ENCODE measurements at regions not wholly inside any gene's neighbourhood (a gene's known extent, or its start where the extent isn't known, plus 50 kb on each side); places are given as distances from the start of the nearest gene placed in this dataset.

DNA sequence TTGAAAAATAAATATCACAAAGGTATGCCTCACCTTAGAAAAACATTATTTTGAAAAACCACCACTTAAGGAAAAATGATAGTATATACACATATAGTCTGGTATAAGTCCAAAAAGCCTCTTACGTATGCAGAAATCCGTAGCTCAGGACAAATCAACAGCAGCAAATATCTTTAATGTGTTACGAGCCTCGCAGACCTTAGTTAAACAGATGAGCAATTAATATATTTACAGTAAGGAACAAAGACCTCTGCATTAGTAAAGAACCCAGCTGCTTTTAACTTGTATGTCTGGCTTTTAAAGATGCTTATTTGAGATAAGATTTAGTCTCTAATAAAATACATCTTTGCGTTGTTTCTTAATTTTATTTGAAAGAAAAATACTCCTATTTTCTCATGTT lies 79.9 kb upstream of the CHRM3 start:
- no peak overlapping the region for H3K4me3 ChIP-seq (ENCODE audit: low read depth, low read length)
- TF ChIP-seq, protein P1, sequence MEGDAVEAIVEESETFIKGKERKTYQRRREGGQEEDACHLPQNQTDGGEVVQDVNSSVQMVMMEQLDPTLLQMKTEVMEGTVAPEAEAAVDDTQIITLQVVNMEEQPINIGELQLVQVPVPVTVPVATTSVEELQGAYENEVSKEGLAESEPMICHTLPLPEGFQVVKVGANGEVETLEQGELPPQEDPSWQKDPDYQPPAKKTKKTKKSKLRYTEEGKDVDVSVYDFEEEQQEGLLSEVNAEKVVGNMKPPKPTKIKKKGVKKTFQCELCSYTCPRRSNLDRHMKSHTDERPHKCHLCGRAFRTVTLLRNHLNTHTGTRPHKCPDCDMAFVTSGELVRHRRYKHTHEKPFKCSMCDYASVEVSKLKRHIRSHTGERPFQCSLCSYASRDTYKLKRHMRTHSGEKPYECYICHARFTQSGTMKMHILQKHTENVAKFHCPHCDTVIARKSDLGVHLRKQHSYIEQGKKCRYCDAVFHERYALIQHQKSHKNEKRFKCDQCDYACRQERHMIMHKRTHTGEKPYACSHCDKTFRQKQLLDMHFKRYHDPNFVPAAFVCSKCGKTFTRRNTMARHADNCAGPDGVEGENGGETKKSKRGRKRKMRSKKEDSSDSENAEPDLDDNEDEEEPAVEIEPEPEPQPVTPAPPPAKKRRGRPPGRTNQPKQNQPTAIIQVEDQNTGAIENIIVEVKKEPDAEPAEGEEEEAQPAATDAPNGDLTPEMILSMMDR (IDR thresholded peaks at IDR 0.05; ENCODE audit: control insufficient read depth, extremely low read depth, insufficient read depth): no peak
- peak; percentile 79 for DNase-seq (ENCODE audit: low read depth)

DNA sequence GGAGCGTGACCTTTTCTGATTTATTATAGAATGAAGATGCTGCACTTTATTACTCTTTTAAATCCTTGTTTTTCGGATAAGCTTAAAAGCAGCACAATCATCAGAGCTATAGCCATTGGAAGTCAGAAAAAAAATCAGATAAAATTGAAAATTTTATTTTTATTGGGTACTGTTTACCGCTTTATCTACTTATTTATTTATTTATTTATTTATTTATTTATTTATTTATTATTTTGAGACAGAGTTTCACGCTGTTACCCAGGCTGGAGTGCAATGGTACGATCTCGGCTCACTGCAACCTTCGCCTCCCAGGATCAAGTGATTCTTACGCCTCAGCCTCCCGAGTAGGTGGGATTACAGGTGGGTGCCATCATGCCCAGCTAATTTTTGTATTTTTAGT lies 83.1 kb upstream of the CHRM3 start:
- TF ChIP-seq, protein P1 (IDR thresholded peaks at IDR 0.05; ENCODE audit: control insufficient read depth, extremely low read depth, insufficient read depth): no peak
- H3K4me3 ChIP-seq (ENCODE audit: low read depth, low read length): no peak overlapping the region
- DNase-seq (ENCODE audit: low read depth): no peak

DNA sequence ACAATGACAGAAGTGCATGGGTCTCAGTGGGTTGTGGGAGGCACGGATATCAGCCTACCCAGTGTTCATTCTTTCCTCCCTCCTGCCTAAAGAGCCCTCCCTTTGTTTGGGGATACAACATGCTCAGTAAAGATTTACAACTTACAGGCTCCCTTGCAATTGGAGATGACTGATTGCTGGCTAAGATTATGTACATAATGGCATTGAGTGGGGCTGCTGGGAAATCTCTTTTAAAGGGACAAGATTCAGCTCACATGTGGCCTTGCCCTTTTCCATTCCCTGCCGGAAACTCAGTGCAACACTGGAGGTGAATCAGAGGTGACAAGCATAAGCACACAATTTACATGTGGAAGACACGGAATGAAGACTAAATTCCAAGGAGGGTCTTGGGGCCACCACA lies 83.7 kb upstream of the CHRM3 start:
- no peak for DNase-seq (ENCODE audit: low read depth)
- no peak overlapping the region for H3K4me3 ChIP-seq (ENCODE audit: low read depth, low read length)
- TF ChIP-seq, protein P1 (IDR thresholded peaks at IDR 0.05; ENCODE audit: control insufficient read depth, extremely low read depth, insufficient read depth): no peak

DNA sequence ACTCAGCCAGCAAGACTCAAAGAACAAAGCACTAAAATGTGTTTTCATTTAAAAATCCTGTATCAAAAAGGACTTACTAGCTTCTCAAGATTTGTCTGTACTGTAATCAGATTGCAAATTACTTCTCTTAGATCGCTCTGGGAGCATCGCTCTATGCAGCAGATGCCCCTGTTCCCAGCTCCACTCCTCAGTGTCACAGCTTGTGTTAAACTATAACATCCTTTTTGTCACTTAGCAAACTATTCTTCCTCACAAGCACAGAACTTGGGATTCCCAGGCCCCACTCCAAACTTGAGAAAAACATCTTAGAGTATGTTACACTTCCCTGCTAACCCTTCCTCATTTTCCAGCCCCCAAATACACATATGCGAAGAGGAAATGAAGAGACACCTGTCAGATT lies 85.1 kb upstream of the CHRM3 start:
- TF ChIP-seq, protein P1 (IDR thresholded peaks at IDR 0.05; ENCODE audit: control insufficient read depth, extremely low read depth, insufficient read depth): no peak
- no peak overlapping the region for H3K4me3 ChIP-seq (ENCODE audit: low read depth, low read length)

DNA sequence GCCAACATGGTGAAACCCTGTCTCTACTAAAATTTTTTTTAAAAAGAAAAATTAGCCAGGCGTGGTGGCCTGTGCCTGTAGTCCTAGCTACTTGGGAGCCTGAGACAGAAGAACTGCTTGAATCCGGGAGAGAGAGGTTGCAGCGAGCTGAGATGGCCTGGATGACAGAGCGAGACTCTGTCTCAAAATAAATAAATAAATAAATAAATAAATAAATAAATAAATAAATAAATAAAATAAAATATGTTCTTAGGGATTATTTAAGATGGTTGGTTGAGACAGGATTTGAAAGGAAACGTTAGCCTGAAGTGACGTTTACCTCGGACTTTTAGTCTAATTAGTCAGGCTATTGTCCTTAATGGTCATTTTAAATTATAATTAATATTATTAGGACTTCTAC lies 88.5 kb upstream of the CHRM3 start:
- no peak for DNase-seq (ENCODE audit: low read depth)
- TF ChIP-seq, protein P1 (IDR thresholded peaks at IDR 0.05; ENCODE audit: control insufficient read depth, extremely low read depth, insufficient read depth): no peak
- H3K4me3 ChIP-seq (ENCODE audit: low read depth, low read length): no peak overlapping the region

More for the DNA sequence above, 85.1 kb upstream of the CHRM3 start:
- DNase-seq (ENCODE audit: low read depth): no peak

DNA sequence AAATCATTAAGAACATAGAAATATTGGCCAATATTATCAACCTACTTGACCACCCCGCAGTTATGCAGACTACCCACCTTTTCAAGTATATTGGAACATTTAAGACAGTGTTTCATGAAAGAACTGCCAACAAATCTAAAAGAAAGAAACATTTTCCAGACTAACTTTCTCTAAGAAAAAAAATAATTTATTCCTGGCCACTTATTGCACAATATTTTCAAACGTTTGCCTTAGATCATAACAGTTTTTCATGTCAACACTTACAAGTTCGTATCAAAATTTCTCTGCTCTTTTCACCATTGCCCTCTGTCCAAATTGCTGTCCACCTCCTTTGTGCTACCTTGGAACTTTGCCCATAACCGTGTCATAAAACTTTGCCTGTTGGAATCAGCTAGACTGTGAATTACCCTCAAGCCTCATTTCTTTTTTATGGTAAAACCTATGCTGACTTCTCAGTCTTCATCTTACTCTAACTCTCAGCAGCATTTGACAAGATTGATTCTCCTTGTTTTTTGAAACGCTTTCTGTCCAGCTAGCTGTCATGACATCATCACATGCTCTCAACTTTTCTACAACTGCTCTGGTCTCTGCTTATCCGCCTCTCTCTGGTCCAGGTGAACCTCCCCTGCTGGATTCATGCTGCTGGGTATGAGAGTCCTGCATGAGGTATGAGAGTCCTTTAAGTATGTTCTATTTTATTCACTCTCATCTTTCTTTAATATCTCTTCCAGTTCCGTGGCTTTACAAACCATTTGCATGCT lies 92.8 kb upstream of the CHRM3 start:
- TF ChIP-seq, protein P1 (IDR thresholded peaks at IDR 0.05; ENCODE audit: control insufficient read depth, extremely low read depth, insufficient read depth): no peak
- H3K4me3 ChIP-seq (ENCODE audit: low read depth, low read length): no peak overlapping the region
- no peak for DNase-seq (ENCODE audit: low read depth)
